Endothelial cell of umbilical vein (primary cell): ENCODE measurements at regions not wholly inside any gene's neighbourhood (a gene's known extent, or its start where the extent isn't known, plus 50 kb on each side); places are given as distances from the start of the nearest gene placed in this dataset.

Experiments used
- BruUV-seq: library from RNA; stranded (reverse); fragments of 400-500 nt; replicated peaks from 2 replicates; lab custom pipeline; 2021; lab: Mats Ljungman, UMichigan
- CTCF ChIA-PET: fragments of 300-600, 350-600 bp; sonication (Branson Sonifier 250); formaldehyde crosslinking; loops from one replicate; lab custom pipeline; 2021; ENCODE audit warnings: antibody characterized with exemption, inconsistent platforms; lab: Charles Lee
- POLR2A ChIA-PET: fragments of 300-600, 350-600 bp; sonication (Branson Sonifier 250); formaldehyde crosslinking; loops from one replicate; lab custom pipeline; 2021; ENCODE audit warnings: antibody characterized with exemption, inconsistent platforms; lab: Charles Lee
- DNase-seq: peaks from one replicate; pipeline ENCODE4 v3.0.0-alpha.2; 2011; ENCODE audit warnings: low read depth, low spot score
- FAIRE-seq: peaks from 2 replicates; lab custom pipeline; 2011; peaks lifted over from hg19 to GRCh38; lab: Jason Lieb, UNC
- H2AFZ ChIP-seq: 2 replicates; pipeline ENCODE4 v1.6.0; 2012; ENCODE audit warnings: low read depth, low read length, control low read depth, inconsistent platforms
- H3K27ac ChIP-seq: 2 replicates; pipeline ENCODE4 v1.5.1; 2011; ENCODE audit warnings: low read depth, mild to moderate bottlenecking, control low read depth, low read length, moderate library complexity; ENCODE audit not compliant: insufficient read depth
- H3K27me3 ChIP-seq, 2 experiments: 2 replicates each; pipeline versions ENCODE4 v1.6.0 to v1.6.1; 2011; ENCODE audit warnings: low read length in 2 of 2, mixed read lengths in 1 of 2; ENCODE audit not compliant: control insufficient read depth in 2 of 2, insufficient read depth in 2 of 2
- H3K36me3 ChIP-seq, 2 experiments: 2 replicates in 1 of 2; 3 replicates in 1 of 2; pipeline ENCODE4 v1.5.1; 2011; ENCODE audit warnings: low read length in 2 of 2, mild to moderate bottlenecking in 1 of 2, moderate library complexity in 1 of 2; ENCODE audit not compliant: control insufficient read depth in 2 of 2, insufficient read depth in 2 of 2; ENCODE audit errors: extremely low read depth in 1 of 2
- H3K4me1 ChIP-seq: 3 replicates; pipeline ENCODE4 v1.5.1; 2011; ENCODE audit warnings: mild to moderate bottlenecking, low read length; ENCODE audit not compliant: control insufficient read depth, insufficient read depth; ENCODE audit errors: extremely low read depth
- H3K4me2 ChIP-seq: 2 replicates; pipeline ENCODE4 v1.6.1; 2011; ENCODE audit warnings: low read length, control low read depth, mixed read lengths; ENCODE audit not compliant: insufficient read depth
- H3K4me3 ChIP-seq, 3 experiments: fragments of 200-600 bp in 1 of 3; sonication (generic), shearing (Covaris generic) in 1 of 3; replicated peaks in 1 of 3; 2 replicates each; pipeline ENCODE4 v1.5.1; 2011 to 2016; ENCODE audit warnings: control low read depth in 3 of 3, low read length in 3 of 3, mild to moderate bottlenecking in 2 of 3, inconsistent platforms in 1 of 3, low read depth in 1 of 3, moderate library complexity in 1 of 3; ENCODE audit not compliant: insufficient read depth in 1 of 3
- H3K79me2 ChIP-seq: 2 replicates; pipeline ENCODE4 v1.6.0; 2012; ENCODE audit warnings: low read length, inconsistent platforms; ENCODE audit not compliant: control insufficient read depth, insufficient read depth
- H3K9ac ChIP-seq: replicated peaks from 2 replicates; pipeline ENCODE3; 2011; ENCODE audit warnings: low read length, control low read depth; ENCODE audit not compliant: insufficient read depth; ENCODE audit errors: extremely low read depth
- H3K9me1 ChIP-seq: replicated peaks from 3 replicates; pipeline ENCODE4 v1.6.0; 2011; ENCODE audit warnings: mild to moderate bottlenecking, low read length; ENCODE audit not compliant: control insufficient read depth, insufficient read depth; ENCODE audit errors: extremely low read depth
- H3K9me3 ChIP-seq: replicated peaks from 2 replicates; pipeline ENCODE4 v1.5.1; 2012; ENCODE audit warnings: low read length, inconsistent platforms; ENCODE audit not compliant: control insufficient read depth, insufficient read depth
- H4K20me1 ChIP-seq: replicated peaks from 2 replicates; pipeline ENCODE3; 2011; ENCODE audit warnings: mild to moderate bottlenecking, low read length; ENCODE audit not compliant: control insufficient read depth, insufficient read depth; ENCODE audit errors: extremely low read depth
- EZH2 ChIP-seq: IDR thresholded peaks from 2 replicates; pipeline ENCODE4 v1.6.1; 2012; ENCODE audit warnings: borderline replicate concordance, low read depth, mild to moderate bottlenecking, moderate library complexity, low read length, inconsistent platforms; ENCODE audit not compliant: severe bottlenecking
- FOS ChIP-seq: IDR thresholded peaks from 2 replicates; pipeline ENCODE4 v1.6.1; 2011; ENCODE audit warnings: mild to moderate bottlenecking, low read length, moderate library complexity, borderline replicate concordance; ENCODE audit not compliant: insufficient read depth
- JUN ChIP-seq: IDR thresholded peaks from 2 replicates; pipeline ENCODE4 v1.6.1; 2011; ENCODE audit warnings: borderline replicate concordance, low read depth; ENCODE audit not compliant: insufficient read length, insufficient read depth
- MAX ChIP-seq: IDR thresholded peaks from 2 replicates; pipeline ENCODE4 v1.6.1; 2011; ENCODE audit not compliant: insufficient read depth, insufficient read length
- MYC ChIP-seq: IDR thresholded peaks from one replicate; pipeline ENCODE4 v1.6.1; 2011; ENCODE audit warnings: mild to moderate bottlenecking, low read depth, low read length
- POLR2AphosphoS5 ChIP-seq: IDR thresholded peaks from 2 replicates; pipeline ENCODE4 v1.6.1; 2012; ENCODE audit warnings: low read depth, mild to moderate bottlenecking, control low read depth, low read length, moderate library complexity; ENCODE audit not compliant: insufficient read depth
- dilution Hi-C: fragments of 300-500 bp; cut with MboI; formaldehyde crosslinking; loops from one replicate; pipeline ENCODE4 v1.15.0; 2019; ENCODE audit warnings: low sequenced_read_pairs; ENCODE audit not compliant: extremely low pct_ligation_motif_present
- intact Hi-C: fragments of 100-400 bp; cut with micrococcal nuclease; formaldehyde crosslinking; loops from one replicate; pipeline ENCODE4 v1.10.0; 2022
- TF ChIP-seq, protein P1 (sequence below), 2 donors: IDR thresholded peaks; 1 replicate in 1 of 2; 2 replicates in 1 of 2; pipeline ENCODE4 v1.5.1; 2011; ENCODE audit warnings: low read length in 2 of 2, mild to moderate bottlenecking in 2 of 2, moderate library complexity in 2 of 2, control low read depth in 1 of 2, inconsistent platforms in 1 of 2, low read depth in 1 of 2; ENCODE audit not compliant: insufficient read depth in 1 of 2; ENCODE audit errors: extremely low read depth in 1 of 2

GRCh38 chr4:166312166-166312565 lies 439.1 kb downstream of the TLL1 start:
- no peak for FAIRE-seq
- no TSS peak for BruUV-seq

More at GRCh38 chr4:166312166-166312565, 439.1 kb downstream of the TLL1 start:
- TF ChIP-seq EZH2 (no peak), MAX (no peak), POLR2AphosphoS5 (no peak), JUN (no peak), MYC (no peak), FOS (no peak)
- TF ChIP-seq, protein P1, sequence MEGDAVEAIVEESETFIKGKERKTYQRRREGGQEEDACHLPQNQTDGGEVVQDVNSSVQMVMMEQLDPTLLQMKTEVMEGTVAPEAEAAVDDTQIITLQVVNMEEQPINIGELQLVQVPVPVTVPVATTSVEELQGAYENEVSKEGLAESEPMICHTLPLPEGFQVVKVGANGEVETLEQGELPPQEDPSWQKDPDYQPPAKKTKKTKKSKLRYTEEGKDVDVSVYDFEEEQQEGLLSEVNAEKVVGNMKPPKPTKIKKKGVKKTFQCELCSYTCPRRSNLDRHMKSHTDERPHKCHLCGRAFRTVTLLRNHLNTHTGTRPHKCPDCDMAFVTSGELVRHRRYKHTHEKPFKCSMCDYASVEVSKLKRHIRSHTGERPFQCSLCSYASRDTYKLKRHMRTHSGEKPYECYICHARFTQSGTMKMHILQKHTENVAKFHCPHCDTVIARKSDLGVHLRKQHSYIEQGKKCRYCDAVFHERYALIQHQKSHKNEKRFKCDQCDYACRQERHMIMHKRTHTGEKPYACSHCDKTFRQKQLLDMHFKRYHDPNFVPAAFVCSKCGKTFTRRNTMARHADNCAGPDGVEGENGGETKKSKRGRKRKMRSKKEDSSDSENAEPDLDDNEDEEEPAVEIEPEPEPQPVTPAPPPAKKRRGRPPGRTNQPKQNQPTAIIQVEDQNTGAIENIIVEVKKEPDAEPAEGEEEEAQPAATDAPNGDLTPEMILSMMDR (IDR thresholded peaks at IDR 0.05; ENCODE audit: extremely low read depth in 1 of 2, insufficient read depth in 1 of 2, low read depth in 1 of 2, low read length in 2 of 2) = no peak
- peaks cover 0 to 2% of the 10 kb centered on the region in 2 experiments for H3K27me3 ChIP-seq
- no peak overlapping the region for H3K4me2 ChIP-seq
- H3K4me1 ChIP-seq = no peaks in the 10 kb centered on the region
- no peaks in the 10 kb centered on the region for H3K9me3 ChIP-seq
- dilution Hi-C loops (no loop called here), intact Hi-C loops (no loop called here)
- H3K4me3 ChIP-seq = no peak overlapping the region
- ChIA-PET CTCF (no interaction called here), POLR2A (no interaction called here)
- H3K9ac ChIP-seq = no peak overlapping the region
- no peaks in the 10 kb centered on the region for H4K20me1 ChIP-seq
- no peaks in the 10 kb centered on the region for H3K36me3 ChIP-seq
- DNase-seq = no peak
- H3K9me1 ChIP-seq = no peaks in the 10 kb centered on the region
- no peak overlapping the region for H3K27ac ChIP-seq
- H2AFZ ChIP-seq = no peak overlapping the region
- H3K79me2 ChIP-seq = no peaks in the 10 kb centered on the region
